LNCaP clone FGC (cell line): ENCODE measurements at regions not wholly inside any gene's neighbourhood (a gene's known extent, or its start where the extent isn't known, plus 50 kb on each side); places are given as distances from the start of the nearest gene placed in this dataset.
"Not testable (repeated sequence)": the region's sequence is repeated elsewhere in the genome, so short reads cannot be mapped to it uniquely, and the experiment has no call there.

Source experiments
- DNase-seq: peaks from one replicate; pipeline ENCODE4 v3.0.0-alpha.2; 2011; ENCODE audit warnings: low read depth
- H3K4me3 ChIP-seq: 2 replicates; pipeline ENCODE4 v1.5.1; 2011; ENCODE audit warnings: mild to moderate bottlenecking, low read depth, low read length, control low read depth
- CTCF ChIP-seq: IDR thresholded peaks from 2 replicates; pipeline ENCODE4 v1.5.1; 2012; ENCODE audit warnings: mild to moderate bottlenecking; ENCODE audit not compliant: control insufficient read depth, insufficient read depth; ENCODE audit errors: extremely low read depth

- no peak overlapping the region for H3K4me3 ChIP-seq
- TF ChIP-seq CTCF: no peak
- DNase-seq: no peak
Measured at GRCh38 chrX:8003147-8003883, 76.1 kb upstream of the PNPLA4 start.

GRCh38 chrX:7996851-7997250, 69.6 kb upstream of the PNPLA4 start:
- DNase-seq: no peak
- H3K4me3 ChIP-seq: no peak overlapping the region
- TF ChIP-seq CTCF: no peak

GRCh38 chrX:7996414-7996813, 69.2 kb upstream of the PNPLA4 start:
- H3K4me3 ChIP-seq: no peak overlapping the region
- DNase-seq: no peak
- peak; percentile 53 for TF ChIP-seq CTCF

- no peak overlapping the region for H3K4me3 ChIP-seq
- DNase-seq: no peak
- TF ChIP-seq CTCF: no peak
Measured at GRCh38 chrX:7993873-7994272, 66.7 kb upstream of the PNPLA4 start.

- H3K4me3 ChIP-seq, DNase-seq: not testable (repeated sequence)
Measured at GRCh38 chrX:7988013-7988759, 61.0 kb upstream of the PNPLA4 start.

- TF ChIP-seq CTCF: no peak
- no peak for DNase-seq
- no peak overlapping the region for H3K4me3 ChIP-seq
Measured at GRCh38 chrX:7987160-7988012, 60.2 kb upstream of the PNPLA4 start.

GRCh38 chrX:7986738-7987137, 59.5 kb upstream of the PNPLA4 start:
- DNase-seq, H3K4me3 ChIP-seq: not testable (repeated sequence)
